ENCODE measurements at regions not wholly inside any gene's neighbourhood (a gene's known extent, or its start where the extent isn't known, plus 50 kb on each side); places are given as distances from the start of the nearest gene placed in this dataset.

DNA sequence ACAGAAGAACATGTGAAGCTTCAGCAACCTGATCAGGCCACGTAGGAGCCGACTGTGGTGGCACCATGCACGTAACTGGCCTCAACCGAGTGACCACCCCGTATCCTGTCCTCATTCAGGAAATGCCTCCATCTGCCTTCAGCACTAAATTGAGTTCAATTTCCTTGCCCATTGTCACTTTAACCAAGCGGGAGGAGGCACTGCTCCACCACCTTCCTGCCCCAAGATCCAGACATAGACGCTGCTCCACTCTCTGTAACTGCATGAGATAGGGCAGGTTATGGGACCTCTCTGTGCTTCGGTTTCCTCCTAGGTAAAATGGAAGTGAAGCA lies 80.1 kb upstream of the POMGNT2 start:
- H3K36me3 ChIP-seq (ENCODE audit: control insufficient read depth in 2 of 2, extremely low read depth in 1 of 2, insufficient read depth in 2 of 2, low read length in 2 of 2): no peaks in the 10 kb centered on the region
- H3K9ac ChIP-seq (replicated peaks; ENCODE audit: extremely low read depth, insufficient read depth, low read length): peak overlapping the region; percentile 61
- DNase-seq (ENCODE audit: low read depth, low spot score): no peak
- peaks cover 45% of the 10 kb centered on the region for H3K4me1 ChIP-seq (ENCODE audit: control insufficient read depth, extremely low read depth, insufficient read depth, low read length)
- peak overlapping the region; percentile 95 for H3K27ac ChIP-seq (ENCODE audit: insufficient read depth, low read depth, low read length)
- BruUV-seq (replicated peaks): no TSS peak
- TF ChIP-seq GATA2 (IDR thresholded peaks at IDR 0.05; ENCODE audit: insufficient read depth, insufficient read length, low read depth, low read length) (no peak), POLR2AphosphoS5 (IDR thresholded peaks at IDR 0.05; ENCODE audit: insufficient read depth, low read depth, low read length) (peak; percentile 55), EZH2 (IDR thresholded peaks at IDR 0.05; ENCODE audit: borderline replicate concordance, low read depth, low read length, severe bottlenecking) (no peak), POLR2A (IDR thresholded peaks at IDR 0.05; ENCODE audit: low read depth, low read length) (no peak), FOS (IDR thresholded peaks at IDR 0.05; ENCODE audit: borderline replicate concordance, insufficient read depth, low read length) (no peak)
- TF ChIP-seq, protein P1, sequence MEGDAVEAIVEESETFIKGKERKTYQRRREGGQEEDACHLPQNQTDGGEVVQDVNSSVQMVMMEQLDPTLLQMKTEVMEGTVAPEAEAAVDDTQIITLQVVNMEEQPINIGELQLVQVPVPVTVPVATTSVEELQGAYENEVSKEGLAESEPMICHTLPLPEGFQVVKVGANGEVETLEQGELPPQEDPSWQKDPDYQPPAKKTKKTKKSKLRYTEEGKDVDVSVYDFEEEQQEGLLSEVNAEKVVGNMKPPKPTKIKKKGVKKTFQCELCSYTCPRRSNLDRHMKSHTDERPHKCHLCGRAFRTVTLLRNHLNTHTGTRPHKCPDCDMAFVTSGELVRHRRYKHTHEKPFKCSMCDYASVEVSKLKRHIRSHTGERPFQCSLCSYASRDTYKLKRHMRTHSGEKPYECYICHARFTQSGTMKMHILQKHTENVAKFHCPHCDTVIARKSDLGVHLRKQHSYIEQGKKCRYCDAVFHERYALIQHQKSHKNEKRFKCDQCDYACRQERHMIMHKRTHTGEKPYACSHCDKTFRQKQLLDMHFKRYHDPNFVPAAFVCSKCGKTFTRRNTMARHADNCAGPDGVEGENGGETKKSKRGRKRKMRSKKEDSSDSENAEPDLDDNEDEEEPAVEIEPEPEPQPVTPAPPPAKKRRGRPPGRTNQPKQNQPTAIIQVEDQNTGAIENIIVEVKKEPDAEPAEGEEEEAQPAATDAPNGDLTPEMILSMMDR (IDR thresholded peaks at IDR 0.05; ENCODE audit: extremely low read depth in 1 of 2, insufficient read depth in 1 of 2, low read depth in 1 of 2, low read length in 2 of 2): no peak
- TF ChIP-seq, protein P2, sequence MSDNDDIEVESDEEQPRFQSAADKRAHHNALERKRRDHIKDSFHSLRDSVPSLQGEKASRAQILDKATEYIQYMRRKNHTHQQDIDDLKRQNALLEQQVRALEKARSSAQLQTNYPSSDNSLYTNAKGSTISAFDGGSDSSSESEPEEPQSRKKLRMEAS (IDR thresholded peaks at IDR 0.05; ENCODE audit: insufficient read depth, insufficient read length): no peak
- no peaks in the 10 kb centered on the region for H3K9me1 ChIP-seq (replicated peaks; ENCODE audit: control insufficient read depth, extremely low read depth, insufficient read depth, low read length)
- H2AFZ ChIP-seq (ENCODE audit: low read depth, low read length): peak overlapping the region; percentile 5
- H3K79me2 ChIP-seq (ENCODE audit: control insufficient read depth, insufficient read depth, low read length): no peaks in the 10 kb centered on the region
- no peaks in the 10 kb centered on the region for H3K9me3 ChIP-seq (replicated peaks; ENCODE audit: control insufficient read depth, insufficient read depth, low read length)
- no peaks in the 10 kb centered on the region for H4K20me1 ChIP-seq (replicated peaks; ENCODE audit: control insufficient read depth, extremely low read depth, insufficient read depth, low read length)
- dilution Hi-C loops (cut with MboI; ENCODE audit: extremely low pct_ligation_motif_present, low sequenced_read_pairs): loop anchor here (25.0 kb wide), 1 partner anchor 201 kb away; no protein-coding TSS in a partner anchor
- H3K27me3 ChIP-seq (ENCODE audit: control insufficient read depth in 2 of 2, insufficient read depth in 2 of 2, low read length in 2 of 2): no peaks in the 10 kb centered on the region
- ChIA-PET POLR2A (interaction anchor here (1.1 to 1.3 kb wide), 3 partner anchors 24 to 208 kb away, joined by 3 to 5 read pairs (median 3); no protein-coding TSS in a partner anchor), CTCF (interaction anchor here (0.9 to 3.5 kb wide), 14 partner anchors 10 to 317 kb away, joined by 3 to 15 read pairs (median 4); partner anchors contain the start of gene SNRK)
- no peak overlapping the region for H3K4me3 ChIP-seq (replicated peaks in 1 of 3; ENCODE audit: insufficient read depth in 1 of 3, low read depth in 1 of 3, low read length in 3 of 3)
- peak overlapping the region; percentile 18 for H3K4me2 ChIP-seq (ENCODE audit: insufficient read depth, low read length)
- intact Hi-C loops (cut with micrococcal nuclease): loop anchor here (1.0 to 10.0 kb wide), 4 partner anchors 203 to 579 kb away; partner anchors contain the start of gene ANO10
- FAIRE-seq: peak; percentile 93
